ENCODE measurements at regions not wholly inside any gene's neighbourhood (a gene's known extent, or its start where the extent isn't known, plus 50 kb on each side); places are given as distances from the start of the nearest gene placed in this dataset.

DNA sequence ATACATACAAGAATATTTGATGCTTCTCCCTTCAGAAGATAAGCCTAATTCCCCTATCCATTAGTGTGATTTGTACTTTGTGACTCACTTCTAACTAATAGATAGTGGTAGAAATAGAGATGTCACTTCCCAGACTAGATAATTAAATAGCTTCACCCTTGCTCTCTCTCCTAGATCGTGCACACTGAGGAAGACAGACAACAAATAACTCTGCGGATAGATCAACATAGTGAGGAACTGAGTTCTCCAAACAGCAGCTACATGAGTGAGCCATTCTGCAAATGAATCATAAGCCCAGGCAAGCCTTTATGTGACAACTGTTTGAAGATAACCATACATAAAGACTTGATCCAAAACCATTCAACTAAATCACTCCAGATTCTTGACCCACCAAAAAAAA lies 1083.4 kb upstream of the C9orf72 start:
- Histone ChIP-seq H3K9ac (replicated peaks; ENCODE audit: extremely low read depth, insufficient read depth, low read length) (no peak overlapping the region), H3K4me1 (ENCODE audit: control insufficient read depth, extremely low read depth, insufficient read depth, low read length) (no peaks in the 10 kb centered on the region), H2AFZ (ENCODE audit: low read depth, low read length) (no peak overlapping the region), H3K4me3 (replicated peaks in 1 of 3; ENCODE audit: insufficient read depth in 1 of 3, low read depth in 1 of 3, low read length in 3 of 3) (no peak overlapping the region), H3K4me2 (ENCODE audit: insufficient read depth, low read length) (no peak overlapping the region), H3K79me2 (ENCODE audit: control insufficient read depth, insufficient read depth, low read length) (no peaks in the 10 kb centered on the region), H3K9me3 (replicated peaks; ENCODE audit: control insufficient read depth, insufficient read depth, low read length) (no peaks in the 10 kb centered on the region), H3K36me3 (ENCODE audit: control insufficient read depth in 2 of 2, extremely low read depth in 1 of 2, insufficient read depth in 2 of 2, low read length in 2 of 2) (no peaks in the 10 kb centered on the region), H3K27me3 (ENCODE audit: control insufficient read depth in 2 of 2, insufficient read depth in 2 of 2, low read length in 2 of 2) (no peaks in the 10 kb centered on the region), H4K20me1 (replicated peaks; ENCODE audit: control insufficient read depth, extremely low read depth, insufficient read depth, low read length) (no peaks in the 10 kb centered on the region), H3K27ac (ENCODE audit: insufficient read depth, low read depth, low read length) (no peak overlapping the region), H3K9me1 (replicated peaks; ENCODE audit: control insufficient read depth, extremely low read depth, insufficient read depth, low read length) (no peaks in the 10 kb centered on the region)
- no TSS peak for BruUV-seq (replicated peaks)
- TF ChIP-seq, protein P1, sequence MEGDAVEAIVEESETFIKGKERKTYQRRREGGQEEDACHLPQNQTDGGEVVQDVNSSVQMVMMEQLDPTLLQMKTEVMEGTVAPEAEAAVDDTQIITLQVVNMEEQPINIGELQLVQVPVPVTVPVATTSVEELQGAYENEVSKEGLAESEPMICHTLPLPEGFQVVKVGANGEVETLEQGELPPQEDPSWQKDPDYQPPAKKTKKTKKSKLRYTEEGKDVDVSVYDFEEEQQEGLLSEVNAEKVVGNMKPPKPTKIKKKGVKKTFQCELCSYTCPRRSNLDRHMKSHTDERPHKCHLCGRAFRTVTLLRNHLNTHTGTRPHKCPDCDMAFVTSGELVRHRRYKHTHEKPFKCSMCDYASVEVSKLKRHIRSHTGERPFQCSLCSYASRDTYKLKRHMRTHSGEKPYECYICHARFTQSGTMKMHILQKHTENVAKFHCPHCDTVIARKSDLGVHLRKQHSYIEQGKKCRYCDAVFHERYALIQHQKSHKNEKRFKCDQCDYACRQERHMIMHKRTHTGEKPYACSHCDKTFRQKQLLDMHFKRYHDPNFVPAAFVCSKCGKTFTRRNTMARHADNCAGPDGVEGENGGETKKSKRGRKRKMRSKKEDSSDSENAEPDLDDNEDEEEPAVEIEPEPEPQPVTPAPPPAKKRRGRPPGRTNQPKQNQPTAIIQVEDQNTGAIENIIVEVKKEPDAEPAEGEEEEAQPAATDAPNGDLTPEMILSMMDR (IDR thresholded peaks at IDR 0.05; ENCODE audit: extremely low read depth in 1 of 2, insufficient read depth in 1 of 2, low read depth in 1 of 2, low read length in 2 of 2): no peak
- no peak for TF ChIP-seq JUN (IDR thresholded peaks at IDR 0.05; ENCODE audit: borderline replicate concordance, insufficient read depth, insufficient read length, low read depth)
- TF ChIP-seq FOS (IDR thresholded peaks at IDR 0.05; ENCODE audit: borderline replicate concordance, insufficient read depth, low read length): no peak
- no peak for TF ChIP-seq POLR2AphosphoS5 (IDR thresholded peaks at IDR 0.05; ENCODE audit: insufficient read depth, low read depth, low read length)
- no peak for TF ChIP-seq POLR2A (IDR thresholded peaks at IDR 0.05; ENCODE audit: low read depth, low read length)
- TF ChIP-seq GATA2 (IDR thresholded peaks at IDR 0.05; ENCODE audit: insufficient read depth, insufficient read length, low read depth, low read length): no peak
- TF ChIP-seq EZH2 (IDR thresholded peaks at IDR 0.05; ENCODE audit: borderline replicate concordance, low read depth, low read length, severe bottlenecking): no peak
- TF ChIP-seq, protein P2, sequence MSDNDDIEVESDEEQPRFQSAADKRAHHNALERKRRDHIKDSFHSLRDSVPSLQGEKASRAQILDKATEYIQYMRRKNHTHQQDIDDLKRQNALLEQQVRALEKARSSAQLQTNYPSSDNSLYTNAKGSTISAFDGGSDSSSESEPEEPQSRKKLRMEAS (IDR thresholded peaks at IDR 0.05; ENCODE audit: insufficient read depth, insufficient read length): no peak
- no peak for TF ChIP-seq MYC (IDR thresholded peaks at IDR 0.05; ENCODE audit: low read depth, low read length)
- no peak for DNase-seq (ENCODE audit: low read depth, low spot score)
- no peak for FAIRE-seq
- dilution Hi-C loops (cut with MboI; ENCODE audit: extremely low pct_ligation_motif_present, low sequenced_read_pairs): no loop called here
- intact Hi-C loops (cut with micrococcal nuclease): no loop called here
- ChIA-PET POLR2A (no interaction called here), CTCF (no interaction called here)
